GM19238 (cell line): ENCODE measurements at regions not wholly inside any gene's neighbourhood (a gene's known extent, or its start where the extent isn't known, plus 50 kb on each side); places are given as distances from the start of the nearest gene placed in this dataset.

Experiments
- DNase-seq: peaks from one replicate; pipeline ENCODE4 v3.0.0; 2011; ENCODE audit warnings: low spot score; ENCODE audit not compliant: insufficient read length

DNA sequence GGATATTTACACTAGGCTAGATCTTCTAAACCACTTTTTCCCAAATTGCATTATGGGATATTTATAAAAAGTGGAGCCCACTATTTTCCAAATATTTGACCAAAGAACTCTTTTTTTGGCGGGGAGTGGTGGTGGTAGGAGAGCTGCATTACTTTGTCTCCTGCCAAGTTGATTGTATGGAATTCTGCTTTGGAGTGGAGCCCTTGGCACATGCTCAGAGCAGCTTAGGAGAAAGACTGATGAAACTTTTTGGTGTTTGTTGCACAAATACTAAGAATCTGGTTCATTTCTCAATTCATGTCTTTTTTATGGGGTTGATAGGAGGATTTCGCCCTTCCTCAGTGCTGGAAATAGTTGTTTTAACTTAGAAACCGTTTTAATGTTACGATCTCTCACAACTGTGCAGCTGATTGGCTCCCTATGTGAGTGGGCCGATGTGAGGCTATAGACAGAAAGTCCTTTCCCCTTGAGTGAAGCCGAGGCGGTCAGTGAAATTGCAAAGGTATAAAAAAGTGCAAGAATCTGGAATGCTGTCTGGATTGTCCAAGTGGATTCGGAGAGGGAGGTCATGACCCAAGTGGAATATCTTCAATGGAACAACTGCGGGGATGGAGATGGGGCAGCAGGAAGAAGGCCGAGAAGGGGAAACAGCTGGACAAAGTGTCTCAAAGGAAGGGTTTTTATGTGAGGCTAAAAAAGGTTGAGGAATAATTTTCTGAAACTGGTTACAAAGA, 415.9 kb downstream of the FGF9 start:
- no peak for DNase-seq

- DNase-seq = no peak
Observed at GRCh38 chr13:22090106-22090505, 419.2 kb downstream of the FGF9 start.

GRCh38 chr13:22091222-22091970, 420.5 kb downstream of the FGF9 start:
- DNase-seq = no peak

GRCh38 chr13:22091971-22092300, 421.1 kb downstream of the FGF9 start:
- DNase-seq = no peak

GRCh38 chr13:22092791-22093560, 422.1 kb downstream of the FGF9 start:
- no peak for DNase-seq

GRCh38 chr13:22095794-22096193, 424.9 kb downstream of the FGF9 start:
- DNase-seq = no peak

DNA sequence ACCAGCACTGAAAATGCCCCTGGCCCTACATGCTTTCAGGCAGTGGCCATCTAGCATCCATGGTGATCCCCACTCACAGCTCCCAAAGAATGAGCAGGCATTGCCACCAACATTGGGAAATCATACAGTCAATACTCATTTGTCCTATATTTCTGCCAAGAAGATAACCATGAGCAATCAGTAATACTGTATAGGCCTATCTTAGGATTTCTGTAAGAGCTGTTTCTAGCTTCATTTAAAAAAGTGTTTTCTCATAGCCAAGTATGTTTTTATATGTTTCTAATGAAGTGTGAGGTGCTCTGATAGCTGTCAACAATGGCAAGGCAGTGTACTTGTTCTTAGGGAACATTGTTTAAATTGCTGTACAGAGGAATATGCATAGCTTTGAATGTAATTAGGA, 428.7 kb downstream of the FGF9 start:
- no peak for DNase-seq

DNA sequence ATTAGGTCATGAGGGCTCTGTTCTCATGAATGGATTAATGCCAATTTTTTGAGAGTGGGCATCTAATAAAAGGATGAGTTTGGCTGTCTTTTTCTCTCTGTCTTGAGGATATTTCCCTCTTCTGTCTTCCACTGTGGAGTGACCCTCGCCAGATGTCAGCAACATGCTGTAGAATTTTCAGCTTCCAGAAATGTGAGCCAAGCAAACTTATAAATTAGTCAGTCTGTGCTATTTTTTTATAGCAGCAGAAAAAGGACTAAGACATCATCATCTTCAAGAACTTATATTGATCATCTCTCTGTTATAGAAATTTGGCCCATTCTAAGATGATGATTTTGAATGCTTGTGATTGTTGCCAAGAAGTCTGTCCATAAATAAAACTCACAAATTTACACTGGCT, 431.4 kb downstream of the FGF9 start:
- no peak for DNase-seq

GRCh38 chr13:22103046-22104027, 432.5 kb downstream of the FGF9 start:
- no peak for DNase-seq

- no peak for DNase-seq
Observed at GRCh38 chr13:22106058-22106457, 435.2 kb downstream of the FGF9 start.

- DNase-seq = no peak
Observed at GRCh38 chr13:22107549-22107948, 436.7 kb downstream of the FGF9 start.

GRCh38 chr13:22108283-22108942, 437.5 kb downstream of the FGF9 start:
- no peak for DNase-seq

- no peak for DNase-seq
Observed at GRCh38 chr13:22108979-22109378, 438.1 kb downstream of the FGF9 start.

DNA sequence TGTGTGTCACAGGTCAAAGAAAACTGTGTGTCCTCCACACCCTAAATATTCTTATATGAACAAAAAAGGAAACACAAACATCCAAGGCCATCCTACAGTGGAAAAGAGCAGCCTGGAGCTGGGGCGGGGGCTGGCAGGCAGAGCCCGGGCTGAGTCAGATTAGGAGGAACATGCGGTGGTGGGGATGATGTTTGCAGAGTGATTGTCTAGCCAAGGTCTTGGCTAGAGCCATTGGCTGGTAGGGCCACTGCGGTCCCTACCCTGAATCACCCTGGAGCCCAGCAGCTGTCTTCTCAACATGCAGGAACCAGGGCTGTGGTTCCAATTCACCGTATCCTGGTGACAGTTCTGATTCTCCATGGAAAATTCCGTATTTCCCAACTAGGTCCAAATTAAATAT, 439.5 kb downstream of the FGF9 start:
- DNase-seq = no peak

- no peak for DNase-seq
Observed at GRCh38 chr13:22111152-22111783, 440.4 kb downstream of the FGF9 start.

- no peak for DNase-seq
Observed at GRCh38 chr13:22111961-22112360, 441.1 kb downstream of the FGF9 start.

DNA sequence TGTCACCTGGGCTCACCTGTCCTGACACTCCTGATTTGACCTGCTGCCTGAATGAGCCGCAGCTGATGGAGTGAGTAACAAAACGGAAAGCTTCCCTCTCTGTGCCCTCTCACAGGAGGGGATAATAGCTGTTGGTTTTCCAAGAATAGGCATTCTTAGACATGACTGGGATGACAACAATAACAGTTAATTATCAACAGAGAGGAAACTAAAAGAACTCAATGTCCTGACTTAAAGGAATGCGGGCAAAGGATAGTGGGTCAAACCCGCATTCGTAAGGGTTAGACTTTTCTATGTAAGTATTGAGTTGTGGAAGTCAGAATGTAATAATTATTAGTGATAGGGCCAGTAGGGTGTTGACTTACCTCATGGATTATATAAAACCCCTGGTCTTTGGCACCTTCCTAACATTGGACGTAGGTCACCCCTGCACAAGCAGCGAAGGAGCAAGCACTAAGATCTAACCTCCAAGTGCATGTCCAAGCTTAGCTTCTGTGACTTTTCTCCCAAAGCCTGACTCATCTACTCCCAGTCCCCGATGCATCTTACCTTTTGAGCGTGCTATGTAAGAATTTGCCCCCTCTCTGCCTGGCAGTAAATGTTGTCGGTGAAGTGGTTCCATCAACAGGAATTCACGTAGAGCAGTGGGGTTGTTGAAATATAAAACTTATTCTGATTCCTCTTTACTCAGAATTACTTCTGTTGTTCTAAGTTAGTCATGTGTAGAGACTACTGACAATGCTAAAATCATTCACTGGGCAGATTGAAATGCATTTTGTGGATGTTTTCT, 442.3 kb downstream of the FGF9 start:
- DNase-seq = no peak

DNA sequence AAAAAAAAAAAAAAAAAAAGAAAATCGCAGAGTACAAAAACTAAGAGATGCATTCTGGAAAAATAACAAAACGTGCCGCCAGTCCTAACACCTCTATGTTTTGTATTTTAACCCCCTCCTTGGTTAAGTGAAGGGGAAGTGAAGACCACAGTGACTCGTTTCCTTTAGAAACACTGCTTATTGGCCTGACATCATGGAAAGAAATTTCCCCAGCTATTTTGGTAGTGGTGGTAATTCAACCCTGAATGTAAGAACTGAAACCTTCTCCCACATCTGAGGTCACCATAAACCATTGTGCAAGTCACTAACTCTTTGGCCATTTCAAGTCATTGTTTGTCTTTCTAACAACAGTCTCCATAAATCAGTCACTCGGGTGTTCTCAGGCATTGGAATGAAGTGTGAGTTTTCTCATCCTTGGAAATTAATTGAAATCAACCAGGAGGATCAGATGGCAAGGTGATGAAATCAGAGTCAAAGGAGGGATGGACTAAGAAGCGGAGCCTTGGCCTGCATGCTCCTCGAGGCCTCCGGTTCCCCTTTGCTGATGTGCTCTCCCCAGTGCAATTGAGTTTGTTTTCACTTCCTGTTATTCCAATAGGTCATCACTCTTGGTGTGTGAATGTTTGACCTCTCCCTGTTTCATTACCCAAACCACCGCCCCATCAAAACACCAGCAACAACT, 443.9 kb downstream of the FGF9 start:
- DNase-seq = peak; percentile 65

- no peak for DNase-seq
Observed at GRCh38 chr13:22118158-22118557, 447.3 kb downstream of the FGF9 start.
